ENCODE measurements at regions not wholly inside any gene's neighbourhood (a gene's known extent, or its start where the extent isn't known, plus 50 kb on each side); places are given as distances from the start of the nearest gene placed in this dataset.

DNA sequence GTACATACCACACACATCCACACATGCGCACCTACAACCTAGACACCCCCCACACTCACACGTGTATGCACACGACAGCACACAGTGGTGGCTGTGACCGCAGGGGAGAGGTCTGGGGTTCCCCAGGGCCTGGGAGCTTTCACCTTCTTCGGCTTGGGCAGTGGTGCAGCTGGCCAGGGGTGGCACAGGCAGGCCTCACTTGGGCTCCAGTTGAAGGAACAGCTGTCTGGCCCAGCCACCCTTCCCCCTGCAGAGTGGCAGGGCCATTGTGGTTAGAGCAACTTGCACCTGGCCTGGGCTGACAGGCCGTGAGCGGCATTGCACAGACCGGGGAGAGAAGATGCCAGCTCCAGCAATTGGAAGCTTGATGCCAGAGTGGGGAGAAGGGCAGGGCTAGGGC is 114.5 kb upstream of the GSE1 start:
- no peak overlapping the region for H3K27ac Mint-ChIP-seq
- DNase-seq, result no peak
- no peak overlapping the region for H2AFZ ChIP-seq (ENCODE audit: insufficient read depth, low read depth, low read length, poor library complexity, severe bottlenecking)

DNA sequence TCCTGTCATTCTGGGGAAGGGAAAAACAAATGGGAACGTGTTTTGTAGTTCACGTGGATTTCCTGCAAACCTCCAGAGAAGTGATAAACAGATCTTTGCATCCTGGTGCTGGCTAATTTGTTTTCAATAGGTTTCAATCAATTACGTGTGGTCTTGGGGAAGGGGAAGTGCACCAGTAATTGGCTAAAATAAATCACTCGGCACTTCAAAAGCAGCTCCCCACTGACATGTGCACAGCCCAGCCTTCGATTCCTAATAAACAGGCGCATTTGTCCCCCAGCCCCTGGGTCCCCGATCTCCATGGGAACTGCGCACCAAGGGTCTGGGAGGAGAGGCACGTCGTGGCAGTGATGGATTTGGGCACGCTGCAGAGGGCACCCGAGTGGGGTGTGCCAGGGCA is 112.9 kb upstream of the GSE1 start:
- Histone ChIP-seq H2AFZ (ENCODE audit: insufficient read depth, low read depth, low read length, poor library complexity, severe bottlenecking) (no peak overlapping the region), H3K4me2 (replicated peaks; ENCODE audit: extremely low read depth, low read length, poor library complexity, severe bottlenecking) (no peak overlapping the region), H3K9ac (ENCODE audit: insufficient read depth, low read length, poor library complexity, severe bottlenecking) (no peak overlapping the region), H3K4me3 (replicated peaks in 1 of 3; ENCODE audit: low read depth in 2 of 3, low read length in 3 of 3) (no peak overlapping the region), H3K36me3 (replicated peaks in 1 of 2; ENCODE audit: control insufficient read depth in 1 of 2, insufficient read depth in 2 of 2, low read length in 2 of 2) (no peaks in the 10 kb centered on the region), H3K9me3 (replicated peaks in 1 of 2; ENCODE audit: control insufficient read depth in 1 of 2, insufficient read depth in 1 of 2, low read length in 2 of 2) (no peaks in the 10 kb centered on the region), H3K27me3 (ENCODE audit: control insufficient read depth in 2 of 2, insufficient read depth in 2 of 2, low read length in 2 of 2) (no peaks in the 10 kb centered on the region), H3K79me2 (ENCODE audit: insufficient read depth, low read length) (no peaks in the 10 kb centered on the region), H3K4me1 (ENCODE audit: control insufficient read depth in 1 of 2, insufficient read depth in 2 of 2, low read length in 2 of 2) (no peaks in the 10 kb centered on the region), H4K20me1 (ENCODE audit: insufficient read depth, low read length) (no peaks in the 10 kb centered on the region), H3K27ac (ENCODE audit: low read depth in 1 of 2, low read length in 2 of 2) (no peak overlapping the region)
- intact Hi-C loops (cut with micrococcal nuclease), result no loop called here
- no peaks in the 10 kb centered on the region for H3K36me3 Mint-ChIP-seq
- no peak overlapping the region for H3K27ac Mint-ChIP-seq
- H3K9me3 Mint-ChIP-seq, result peaks cover 0 to 2% (median 0%) of the 10 kb centered on the region in 7 donors
- TF ChIP-seq, protein P1, sequence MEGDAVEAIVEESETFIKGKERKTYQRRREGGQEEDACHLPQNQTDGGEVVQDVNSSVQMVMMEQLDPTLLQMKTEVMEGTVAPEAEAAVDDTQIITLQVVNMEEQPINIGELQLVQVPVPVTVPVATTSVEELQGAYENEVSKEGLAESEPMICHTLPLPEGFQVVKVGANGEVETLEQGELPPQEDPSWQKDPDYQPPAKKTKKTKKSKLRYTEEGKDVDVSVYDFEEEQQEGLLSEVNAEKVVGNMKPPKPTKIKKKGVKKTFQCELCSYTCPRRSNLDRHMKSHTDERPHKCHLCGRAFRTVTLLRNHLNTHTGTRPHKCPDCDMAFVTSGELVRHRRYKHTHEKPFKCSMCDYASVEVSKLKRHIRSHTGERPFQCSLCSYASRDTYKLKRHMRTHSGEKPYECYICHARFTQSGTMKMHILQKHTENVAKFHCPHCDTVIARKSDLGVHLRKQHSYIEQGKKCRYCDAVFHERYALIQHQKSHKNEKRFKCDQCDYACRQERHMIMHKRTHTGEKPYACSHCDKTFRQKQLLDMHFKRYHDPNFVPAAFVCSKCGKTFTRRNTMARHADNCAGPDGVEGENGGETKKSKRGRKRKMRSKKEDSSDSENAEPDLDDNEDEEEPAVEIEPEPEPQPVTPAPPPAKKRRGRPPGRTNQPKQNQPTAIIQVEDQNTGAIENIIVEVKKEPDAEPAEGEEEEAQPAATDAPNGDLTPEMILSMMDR (IDR thresholded peaks at IDR 0.05), result no peak
- H3K4me1 Mint-ChIP-seq, result no peaks in the 10 kb centered on the region
- no peak overlapping the region for H3K4me3 Mint-ChIP-seq
- WGBS (ENCODE audit: insufficient coverage), result 97% methylated on average over 7 of the region's 12 CpGs
- no peak for DNase-seq
- peaks cover 0 to 15% (median 2%) of the 10 kb centered on the region in 3 donors for H3K27me3 Mint-ChIP-seq (ENCODE audit: low read depth in 3 of 3)

More for the DNA sequence above, 114.5 kb upstream of the GSE1 start:
- Histone ChIP-seq H3K36me3 (replicated peaks in 1 of 2; ENCODE audit: control insufficient read depth in 1 of 2, insufficient read depth in 2 of 2, low read length in 2 of 2) (no peaks in the 10 kb centered on the region), H4K20me1 (ENCODE audit: insufficient read depth, low read length) (no peaks in the 10 kb centered on the region), H3K4me1 (ENCODE audit: control insufficient read depth in 1 of 2, insufficient read depth in 2 of 2, low read length in 2 of 2) (no peaks in the 10 kb centered on the region), H3K27me3 (ENCODE audit: control insufficient read depth in 2 of 2, insufficient read depth in 2 of 2, low read length in 2 of 2) (no peaks in the 10 kb centered on the region), H3K9me3 (replicated peaks in 1 of 2; ENCODE audit: control insufficient read depth in 1 of 2, insufficient read depth in 1 of 2, low read length in 2 of 2) (no peaks in the 10 kb centered on the region), H3K79me2 (ENCODE audit: insufficient read depth, low read length) (no peaks in the 10 kb centered on the region), H3K4me3 (replicated peaks in 1 of 3; ENCODE audit: low read depth in 2 of 3, low read length in 3 of 3) (no peak overlapping the region), H3K27ac (ENCODE audit: low read depth in 1 of 2, low read length in 2 of 2) (no peak overlapping the region), H3K4me2 (replicated peaks; ENCODE audit: extremely low read depth, low read length, poor library complexity, severe bottlenecking) (no peak overlapping the region), H3K9ac (ENCODE audit: insufficient read depth, low read length, poor library complexity, severe bottlenecking) (no peak overlapping the region)
- intact Hi-C loops (cut with micrococcal nuclease), result no loop called here
- Mint-ChIP-seq H3K4me1 (no peaks in the 10 kb centered on the region), H3K9me3 (peaks cover 0 to 2% (median 0%) of the 10 kb centered on the region in 7 donors), H3K36me3 (no peaks in the 10 kb centered on the region), H3K27me3 (ENCODE audit: low read depth in 3 of 3) (peaks cover 2 to 17% (median 2%) of the 10 kb centered on the region in 3 donors), H3K4me3 (no peak overlapping the region)
- WGBS (ENCODE audit: insufficient coverage), result 23% methylated on average over 6 of the region's 8 CpGs
- TF ChIP-seq, protein P1 (IDR thresholded peaks at IDR 0.05), result no peak

Data from CD14-positive monocyte (primary cell).